ENCODE measurements at regions not wholly inside any gene's neighbourhood (a gene's known extent, or its start where the extent isn't known, plus 50 kb on each side); places are given as distances from the start of the nearest gene placed in this dataset.

GRCh38 chr1:199396456-199396855 is 631.1 kb upstream of the NR5A2 start:
- no peak for DNase-seq (ENCODE audit: low read depth in 2 of 2, low spot score in 1 of 2)

- no peak for DNase-seq (ENCODE audit: low read depth in 2 of 2, low spot score in 1 of 2)
These were observed 627.4 kb upstream of the NR5A2 start for GRCh38 chr1:199399996-199400724.

- DNase-seq (ENCODE audit: low read depth in 2 of 2, low spot score in 1 of 2) = no peak
These were observed 623.9 kb upstream of the NR5A2 start for GRCh38 chr1:199403531-199404116.

GRCh38 chr1:199404191-199404590 is 623.3 kb upstream of the NR5A2 start:
- no peak for DNase-seq (ENCODE audit: low read depth in 2 of 2, low spot score in 1 of 2)

GRCh38 chr1:199404976-199405375 is 622.5 kb upstream of the NR5A2 start:
- DNase-seq (ENCODE audit: low read depth in 2 of 2, low spot score in 1 of 2) = no peak

GRCh38 chr1:199405634-199406196 is 621.8 kb upstream of the NR5A2 start:
- no peak for DNase-seq (ENCODE audit: low read depth in 2 of 2, low spot score in 1 of 2)

- DNase-seq (ENCODE audit: low read depth in 2 of 2, low spot score in 1 of 2) = no peak
These were observed 617.0 kb upstream of the NR5A2 start for GRCh38 chr1:199410462-199410861.

- DNase-seq (ENCODE audit: low read depth in 2 of 2, low spot score in 1 of 2) = no peak
These were observed 616.0 kb upstream of the NR5A2 start for GRCh38 chr1:199411506-199411905.

- no peak for DNase-seq (ENCODE audit: low read depth in 2 of 2, low spot score in 1 of 2)
These were observed 605.3 kb upstream of the NR5A2 start for GRCh38 chr1:199422206-199422605.

- no peak for DNase-seq (ENCODE audit: low read depth in 2 of 2, low spot score in 1 of 2)
These were observed 579.6 kb upstream of the NR5A2 start for GRCh38 chr1:199447906-199448305.

GRCh38 chr1:199448646-199449045 is 578.9 kb upstream of the NR5A2 start:
- DNase-seq (ENCODE audit: low read depth in 2 of 2, low spot score in 1 of 2) = no peak

GRCh38 chr1:199449221-199449620 is 578.3 kb upstream of the NR5A2 start:
- no peak for DNase-seq (ENCODE audit: low read depth in 2 of 2, low spot score in 1 of 2)

- DNase-seq (ENCODE audit: low read depth in 2 of 2, low spot score in 1 of 2) = no peak
These were observed 577.8 kb upstream of the NR5A2 start for GRCh38 chr1:199449681-199450080.

GRCh38 chr1:199452627-199453026 is 574.9 kb upstream of the NR5A2 start:
- no peak for DNase-seq (ENCODE audit: low read depth in 2 of 2, low spot score in 1 of 2)

GRCh38 chr1:199453723-199454122 is 573.8 kb upstream of the NR5A2 start:
- DNase-seq (ENCODE audit: low read depth in 2 of 2, low spot score in 1 of 2) = no peak

- DNase-seq (ENCODE audit: low read depth in 2 of 2, low spot score in 1 of 2) = no peak
These were observed 566.6 kb upstream of the NR5A2 start for GRCh38 chr1:199460933-199461332.

- DNase-seq (ENCODE audit: low read depth in 2 of 2, low spot score in 1 of 2) = no peak
These were observed 563.9 kb upstream of the NR5A2 start for GRCh38 chr1:199463521-199464127.

- no peak for DNase-seq (ENCODE audit: low read depth in 2 of 2, low spot score in 1 of 2)
These were observed 560.5 kb upstream of the NR5A2 start for GRCh38 chr1:199466961-199467360.

- no peak for DNase-seq (ENCODE audit: low read depth in 2 of 2, low spot score in 1 of 2)
These were observed 555.5 kb upstream of the NR5A2 start for GRCh38 chr1:199472018-199472417.

- DNase-seq (ENCODE audit: low read depth in 2 of 2, low spot score in 1 of 2) = no peak
These were observed 554.5 kb upstream of the NR5A2 start for GRCh38 chr1:199472978-199473377.

GRCh38 chr1:199474738-199475137 is 552.8 kb upstream of the NR5A2 start:
- no peak for DNase-seq (ENCODE audit: low read depth in 2 of 2, low spot score in 1 of 2)

- no peak for DNase-seq (ENCODE audit: low read depth in 2 of 2, low spot score in 1 of 2)
These were observed 545.1 kb upstream of the NR5A2 start for GRCh38 chr1:199482426-199482825.

Data from stimulated activated CD8-positive, alpha-beta memory T cell treated with anti-CD3 and anti-CD28 coated beads, Interleukin-4, amount 100 ng/mL, for 1 hour (primary cell).